Fibroblast of mammary gland (primary cell): ENCODE measurements at regions not wholly inside any gene's neighbourhood (a gene's known extent, or its start where the extent isn't known, plus 50 kb on each side); places are given as distances from the start of the nearest gene placed in this dataset.

Experiments used
- DNase-seq: peaks from one replicate; pipeline ENCODE4 v3.0.0-alpha.2; 2010; ENCODE audit warnings: low read depth
- H3K4me3 ChIP-seq: 2 replicates; pipeline ENCODE4 v1.5.1; 2011; ENCODE audit warnings: low read depth, mild to moderate bottlenecking, low read length, moderate library complexity; ENCODE audit not compliant: control insufficient read depth
- CTCF ChIP-seq: conservative IDR thresholded peaks from 2 replicates; pipeline ENCODE4 v1.5.1; 2011; ENCODE audit warnings: low read depth, low read length, inconsistent platforms; ENCODE audit not compliant: control insufficient read depth, insufficient read depth

- no peak for DNase-seq
- no peak overlapping the region for H3K4me3 ChIP-seq
- no peak for TF ChIP-seq CTCF
Measured at GRCh38 chr10:131492211-131492857, 180.8 kb upstream of the TCERG1L start.

GRCh38 chr10:131493432-131493831 is 181.9 kb upstream of the TCERG1L start:
- no peak overlapping the region for H3K4me3 ChIP-seq
- no peak for TF ChIP-seq CTCF
- DNase-seq: no peak

GRCh38 chr10:131494451-131494850 is 182.9 kb upstream of the TCERG1L start:
- no peak for TF ChIP-seq CTCF
- no peak overlapping the region for H3K4me3 ChIP-seq
- DNase-seq: no peak

- no peak overlapping the region for H3K4me3 ChIP-seq
- DNase-seq: no peak
- no peak for TF ChIP-seq CTCF
Measured at GRCh38 chr10:131495224-131495623, 183.7 kb upstream of the TCERG1L start.

- no peak overlapping the region for H3K4me3 ChIP-seq
- TF ChIP-seq CTCF: no peak
- no peak for DNase-seq
Measured at GRCh38 chr10:131495892-131496291, 184.4 kb upstream of the TCERG1L start.

GRCh38 chr10:131496351-131497052 is 185.0 kb upstream of the TCERG1L start:
- H3K4me3 ChIP-seq: no peak overlapping the region
- TF ChIP-seq CTCF: no peak
- DNase-seq: no peak
